IMR-90 (cell line): ENCODE measurements at regions not wholly inside any gene's neighbourhood (a gene's known extent, or its start where the extent isn't known, plus 50 kb on each side); places are given as distances from the start of the nearest gene placed in this dataset.

Experiments used
- ATAC-seq: fragments of 200-7000 bp; cut with Tn5 transposase; 2 replicates; pipeline ENCODE4 v1.9.1; 2020; ENCODE audit warnings: low read depth, mild to moderate bottlenecking, moderate library complexity
- BruUV-seq: library from RNA; stranded (reverse); fragments of 400-500 nt; replicated peaks from 2 replicates; lab custom pipeline; 2021; lab: Mats Ljungman, UMichigan
- CTCF ChIA-PET: fragments of 300-600 bp; formaldehyde crosslinking; extraction: SDS; loops from one replicate; lab custom pipeline; 2021; ENCODE audit warnings: antibody characterized with exemption; lab: Yijun Ruan, JAX
- POLR2A ChIA-PET: fragments of 300-600 bp; sonication (Branson Sonifier 250); formaldehyde crosslinking; loops from one replicate; lab custom pipeline; 2022; ENCODE audit warnings: antibody characterized with exemption; ENCODE audit not compliant: unreplicated experiment; lab: Charles Lee
- DNase-seq: peaks from one replicate; pipeline ENCODE4 v3.0.0; 2013
- H2AFZ ChIP-seq: replicated peaks from 2 replicates; pipeline ENCODE3; 2013; ENCODE audit warnings: low read length, mild to moderate bottlenecking; ENCODE audit not compliant: poor library complexity
- H2AK5ac ChIP-seq: 2 replicates; pipeline ENCODE4 v1.6.1; 2013; ENCODE audit warnings: low read depth, low read length, inconsistent platforms
- H2AK9ac ChIP-seq: replicated peaks from 2 replicates; pipeline ENCODE3; 2013; ENCODE audit warnings: mild to moderate bottlenecking, low read depth, low read length, moderate library complexity; ENCODE audit not compliant: poor library complexity
- H2BK120ac ChIP-seq: 2 replicates; pipeline ENCODE4 v1.6.1; 2013; ENCODE audit warnings: low read depth, low read length, inconsistent platforms
- H2BK15ac ChIP-seq: 3 replicates; pipeline ENCODE4 v1.6.1; 2013; ENCODE audit warnings: low read depth, low read length, inconsistent platforms
- H2BK20ac ChIP-seq: 2 replicates; pipeline ENCODE4 v1.6.1; 2013; ENCODE audit warnings: low read depth, mild to moderate bottlenecking, inconsistent platforms, low read length, moderate library complexity
- H2BK5ac ChIP-seq: 2 replicates; pipeline ENCODE4 v1.6.1; 2013; ENCODE audit warnings: mild to moderate bottlenecking, low read depth, low read length, inconsistent platforms; ENCODE audit not compliant: poor library complexity, severe bottlenecking
- H3K14ac ChIP-seq: replicated peaks from 2 replicates; pipeline ENCODE4 v1.6.1; 2013; ENCODE audit warnings: low read depth, low read length, inconsistent platforms
- H3K18ac ChIP-seq: 2 replicates; pipeline ENCODE4 v1.6.1; 2013; ENCODE audit warnings: low read depth, low read length, control low read depth
- H3K23ac ChIP-seq: 2 replicates; pipeline ENCODE4 v1.6.1; 2013; ENCODE audit warnings: low read depth, low read length, inconsistent platforms
- H3K27ac ChIP-seq: 2 replicates; pipeline ENCODE4 v1.5.1; 2013; ENCODE audit warnings: mild to moderate bottlenecking, control low read depth, low read length; ENCODE audit not compliant: insufficient read depth
- H3K27me3 ChIP-seq: 2 replicates; pipeline ENCODE4 v1.6.1; 2013; ENCODE audit warnings: low read length; ENCODE audit not compliant: control insufficient read depth, insufficient read depth
- H3K36me3 ChIP-seq: 2 replicates; pipeline ENCODE4 v1.6.1; 2013; ENCODE audit warnings: low read length, mixed read lengths; ENCODE audit not compliant: control insufficient read depth, insufficient read depth
- H3K4ac ChIP-seq: 2 replicates; pipeline ENCODE4 v1.6.1; 2013; ENCODE audit warnings: low read depth, low read length, inconsistent platforms
- H3K4me1 ChIP-seq: 2 replicates; pipeline ENCODE4 v1.6.1; 2013; ENCODE audit warnings: low read length, mixed read lengths; ENCODE audit not compliant: control insufficient read depth, insufficient read depth
- H3K4me2 ChIP-seq: 2 replicates; pipeline ENCODE4 v1.6.1; 2013; ENCODE audit warnings: low read depth, mild to moderate bottlenecking, control low read depth, low read length, moderate library complexity
- H3K4me3 ChIP-seq: 2 replicates; pipeline ENCODE4 v1.5.1; 2013; ENCODE audit warnings: low read depth, mild to moderate bottlenecking, control low read depth, low read length, moderate library complexity; ENCODE audit not compliant: insufficient read depth
- H3K56ac ChIP-seq: 2 replicates; pipeline ENCODE4 v1.6.1; 2013; ENCODE audit warnings: low read length, inconsistent platforms; ENCODE audit not compliant: insufficient read depth; ENCODE audit errors: extremely low read depth
- H3K79me1 ChIP-seq, 2 experiments: 2 replicates each; pipeline ENCODE4 v1.6.1; 2013; ENCODE audit warnings: low read length in 2 of 2, inconsistent platforms in 1 of 2, low read depth in 1 of 2
- H3K9ac ChIP-seq: 2 replicates; pipeline ENCODE4 v1.6.1; 2013; ENCODE audit warnings: low read depth, low read length, control low read depth
- H3K9me1 ChIP-seq: 2 replicates; pipeline ENCODE4 v1.6.1; 2013; ENCODE audit warnings: low read length, inconsistent platforms; ENCODE audit not compliant: insufficient read depth
- H3K9me3 ChIP-seq: 2 replicates; pipeline ENCODE4 v1.6.1; 2013; ENCODE audit warnings: low read length; ENCODE audit not compliant: control insufficient read depth, insufficient read depth
- H4K20me1 ChIP-seq: 2 replicates; pipeline ENCODE4 v1.6.1; 2013; ENCODE audit warnings: low read length, inconsistent platforms; ENCODE audit not compliant: insufficient read depth
- H4K5ac ChIP-seq: 2 replicates; pipeline ENCODE4 v1.6.1; 2013; ENCODE audit warnings: mild to moderate bottlenecking, low read depth, low read length, control low read depth
- H4K8ac ChIP-seq, 2 experiments: 2 replicates each; pipeline ENCODE4 v1.6.1; 2013; ENCODE audit warnings: low read depth in 2 of 2, low read length in 2 of 2, control low read depth in 1 of 2, inconsistent platforms in 1 of 2
- H4K91ac ChIP-seq: 2 replicates; pipeline ENCODE4 v1.6.1; 2013; ENCODE audit warnings: low read depth, low read length, inconsistent platforms; ENCODE audit not compliant: insufficient read depth
- BHLHE40 ChIP-seq: fragments of 150-350 bp; IDR thresholded peaks from 2 replicates; pipeline ENCODE4 v1.6.1; 2016; ENCODE audit warnings: mild to moderate bottlenecking, low read depth, low read length
- CEBPB ChIP-seq: IDR thresholded peaks from 2 replicates; pipeline ENCODE4 v1.6.1; 2012; ENCODE audit warnings: low read depth, low read length, improper control_type of control experiment
- CHD1 ChIP-seq: IDR thresholded peaks from 2 replicates; pipeline ENCODE4 v1.6.1; 2012; ENCODE audit warnings: low read depth, low read length, improper control_type of control experiment
- MAFK ChIP-seq: IDR thresholded peaks from 2 replicates; pipeline ENCODE4 v1.6.1; 2012; ENCODE audit warnings: low read depth, low read length, improper control_type of control experiment
- MAZ ChIP-seq: IDR thresholded peaks from 2 replicates; pipeline ENCODE4 v1.6.1; 2012; ENCODE audit warnings: low read depth, mild to moderate bottlenecking, low read length, improper control_type of control experiment, moderate library complexity, borderline replicate concordance
- NFE2L2 ChIP-seq: fragments of 150-350 bp; IDR thresholded peaks from 2 replicates; pipeline ENCODE4 v1.6.1; 2016; ENCODE audit warnings: low read depth, mild to moderate bottlenecking, low read length
- RCOR1 ChIP-seq: IDR thresholded peaks from 2 replicates; pipeline ENCODE4 v1.6.1; 2012; ENCODE audit warnings: mild to moderate bottlenecking, low read length, improper control_type of control experiment; ENCODE audit not compliant: insufficient replicate concordance
- USF2 ChIP-seq: fragments of 150-350 bp; IDR thresholded peaks from 2 replicates; pipeline ENCODE4 v1.6.1; 2017; ENCODE audit warnings: mild to moderate bottlenecking, antibody characterized with exemption, low read length, low read depth
- WGBS, 2 experiments: methylation state at CpG; one replicate each; pipeline versions ENCODE4 v1.1.5 to v1.1.7; 2013; ENCODE audit warnings: missing lambda C conversion rate in 2 of 2; ENCODE audit not compliant: insufficient read length in 1 of 2; ENCODE audit errors: extremely low coverage in 2 of 2; 5-methylcytosine and 5-hydroxymethylcytosine counted together
- dilution Hi-C: fragments of 300-500 bp; cut with HindIII; formaldehyde crosslinking; loops from one replicate; pipeline ENCODE4 v1.14.3; 2018; ENCODE audit warnings: low sequenced_read_pairs; ENCODE audit not compliant: unreplicated experiment
- in situ Hi-C: fragments of 300-500 bp; cut with MboI; formaldehyde crosslinking; loops from 3 replicates; pipeline ENCODE4 v1.14.3; 2019; ENCODE audit warnings: low sequenced_read_pairs, inconsistent platforms, mixed read lengths
- intact Hi-C: fragments of 100-400 bp; cut with micrococcal nuclease; formaldehyde crosslinking; loops from 2 replicates; pipeline ENCODE4 v1.10.0; 2022

GRCh38 chr2:76120176-76120575 lies 409.5 kb upstream of the GCFC2 start:
- no CpG with 5 or more reads among the region's 1 CpG for WGBS, 2 experiments
- no peak overlapping the region for H3K18ac ChIP-seq
- H3K56ac ChIP-seq: no peak overlapping the region
- dilution Hi-C loops: no loop called here
- no peak overlapping the region for H3K27ac ChIP-seq
- POLR2A ChIA-PET: no interaction called here
- H3K9me3 ChIP-seq: no peaks in the 10 kb centered on the region
- BruUV-seq: no TSS peak
- TF ChIP-seq MAFK (no peak), RCOR1 (no peak), MAZ (no peak), CHD1 (no peak), NFE2L2 (no peak), BHLHE40 (no peak), USF2 (no peak), CEBPB (no peak)
- no peak overlapping the region for H2AFZ ChIP-seq
- H3K23ac ChIP-seq: no peak overlapping the region
- no peak overlapping the region for H3K4ac ChIP-seq
- no peak overlapping the region for H2BK120ac ChIP-seq
- in situ Hi-C loops: no loop called here
- no peaks in the 10 kb centered on the region for H3K27me3 ChIP-seq
- no peaks in the 10 kb centered on the region for H3K79me1 ChIP-seq
- H3K4me1 ChIP-seq: no peaks in the 10 kb centered on the region
- H3K14ac ChIP-seq: no peak overlapping the region
- no peak overlapping the region for H2BK5ac ChIP-seq
- H3K9ac ChIP-seq: no peak overlapping the region
- CTCF ChIA-PET: no interaction called here
- H4K20me1 ChIP-seq: no peaks in the 10 kb centered on the region
- intact Hi-C loops: no loop called here
- no peak for ATAC-seq
- no peak overlapping the region for H4K5ac ChIP-seq
- no peak overlapping the region for H2BK20ac ChIP-seq
- no peak for DNase-seq
- no peak overlapping the region for H3K4me3 ChIP-seq
- H2AK5ac ChIP-seq: no peak overlapping the region
- H3K4me2 ChIP-seq: no peak overlapping the region
- H4K8ac ChIP-seq: no peak overlapping the region
- no peak overlapping the region for H2AK9ac ChIP-seq
- no peaks in the 10 kb centered on the region for H3K36me3 ChIP-seq
- H2BK15ac ChIP-seq: no peak overlapping the region
- no peaks in the 10 kb centered on the region for H3K9me1 ChIP-seq
- no peak overlapping the region for H4K91ac ChIP-seq
